ENCODE measurements at regions not wholly inside any gene's neighbourhood (a gene's known extent, or its start where the extent isn't known, plus 50 kb on each side); places are given as distances from the start of the nearest gene placed in this dataset.

GRCh38 chr15:62748196-62748595 lies 294.4 kb upstream of the TPM1 start:
- H3K27ac ChIP-seq (replicated peaks), result no peak overlapping the region
- DNase-seq, result no peak
- peaks cover 17% of the 10 kb centered on the region for H3K36me3 ChIP-seq
- no peak overlapping the region for H3K4me3 ChIP-seq
- H3K4me1 ChIP-seq, result no peaks in the 10 kb centered on the region
- no peaks in the 10 kb centered on the region for H3K9me3 ChIP-seq (replicated peaks)
- no peaks in the 10 kb centered on the region for H3K27me3 ChIP-seq (ENCODE audit: low read depth)
- TF ChIP-seq CTCF (IDR thresholded peaks at IDR 0.05; ENCODE audit: borderline replicate concordance), result no peak
- intact Hi-C loops (cut with micrococcal nuclease), result no loop called here

- intact Hi-C loops (cut with micrococcal nuclease), result no loop called here
- Histone ChIP-seq H3K27me3 (ENCODE audit: low read depth) (no peaks in the 10 kb centered on the region), H3K36me3 (peaks cover 27% of the 10 kb centered on the region), H3K4me3 (no peak overlapping the region), H3K27ac (replicated peaks) (no peak overlapping the region), H3K9me3 (replicated peaks) (no peaks in the 10 kb centered on the region), H3K4me1 (no peaks in the 10 kb centered on the region)
- DNase-seq, result no peak
- TF ChIP-seq CTCF (IDR thresholded peaks at IDR 0.05; ENCODE audit: borderline replicate concordance), result no peak
These were observed 293.3 kb upstream of the TPM1 start for GRCh38 chr15:62749036-62749815.

- Histone ChIP-seq H3K4me3 (no peak overlapping the region), H3K27ac (replicated peaks) (no peak overlapping the region), H3K4me1 (no peaks in the 10 kb centered on the region), H3K36me3 (peaks cover 38% of the 10 kb centered on the region), H3K9me3 (replicated peaks) (no peaks in the 10 kb centered on the region), H3K27me3 (ENCODE audit: low read depth) (no peaks in the 10 kb centered on the region)
- TF ChIP-seq CTCF (IDR thresholded peaks at IDR 0.05; ENCODE audit: borderline replicate concordance), result no peak
- DNase-seq, result no peak
- intact Hi-C loops (cut with micrococcal nuclease), result no loop called here
These were observed 292.1 kb upstream of the TPM1 start for GRCh38 chr15:62750471-62750870.

GRCh38 chr15:62752657-62753517 lies 289.7 kb upstream of the TPM1 start:
- TF ChIP-seq CTCF (IDR thresholded peaks at IDR 0.05; ENCODE audit: borderline replicate concordance), result no peak
- Histone ChIP-seq H3K27ac (replicated peaks) (no peak overlapping the region), H3K27me3 (ENCODE audit: low read depth) (no peaks in the 10 kb centered on the region), H3K4me3 (no peak overlapping the region), H3K36me3 (peaks cover 60% of the 10 kb centered on the region), H3K4me1 (peaks cover 5% of the 10 kb centered on the region), H3K9me3 (replicated peaks) (no peaks in the 10 kb centered on the region)
- DNase-seq, result no peak
- intact Hi-C loops (cut with micrococcal nuclease), result no loop called here

GRCh38 chr15:62753518-62754221 lies 288.9 kb upstream of the TPM1 start:
- Histone ChIP-seq H3K4me1 (peaks cover 13% of the 10 kb centered on the region), H3K27ac (replicated peaks) (no peak overlapping the region), H3K27me3 (ENCODE audit: low read depth) (no peaks in the 10 kb centered on the region), H3K4me3 (no peak overlapping the region), H3K9me3 (replicated peaks) (no peaks in the 10 kb centered on the region), H3K36me3 (peaks cover 60% of the 10 kb centered on the region)
- TF ChIP-seq CTCF (IDR thresholded peaks at IDR 0.05; ENCODE audit: borderline replicate concordance), result no peak
- intact Hi-C loops (cut with micrococcal nuclease), result no loop called here
- DNase-seq, result no peak
